ENCODE measurements at regions not wholly inside any gene's neighbourhood (a gene's known extent, or its start where the extent isn't known, plus 50 kb on each side); places are given as distances from the start of the nearest gene placed in this dataset.

DNA sequence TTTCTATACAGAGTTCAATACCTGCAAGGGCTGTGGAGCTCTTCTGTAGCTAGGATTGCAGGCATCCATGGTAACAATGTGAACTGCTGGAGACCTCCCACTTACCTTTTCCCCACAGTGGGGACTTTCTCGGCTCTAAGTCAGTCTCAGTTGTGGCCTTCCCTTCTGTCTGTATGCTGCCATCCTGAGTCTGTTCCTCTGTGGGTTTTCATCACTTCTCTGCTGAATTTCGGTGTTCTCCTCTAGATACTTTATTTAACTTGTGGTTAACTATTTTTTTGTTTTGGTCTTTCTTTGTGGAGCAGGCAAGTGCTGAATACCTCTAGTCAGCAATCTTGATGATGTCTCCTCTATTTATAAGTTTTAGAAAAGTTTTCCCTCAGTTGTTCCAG, 647.2 kb upstream of the CDH2 start:
- Histone ChIP-seq H3K9me3 (ENCODE audit: control insufficient read depth, insufficient read depth, low read depth, low read length) (no peaks in the 10 kb centered on the region), H3K79me2 (ENCODE audit: control insufficient read depth, insufficient read depth, low read length) (no peaks in the 10 kb centered on the region), H3K4me3 (replicated peaks in 1 of 4; ENCODE audit: control extremely low read depth in 1 of 4, insufficient read depth in 1 of 4, low read depth in 3 of 4, low read length in 4 of 4) (no peak overlapping the region), H3K9ac (ENCODE audit: insufficient read depth, low read length) (no peak overlapping the region), H3K27ac (ENCODE audit: insufficient read depth, low read length) (no peak overlapping the region), H3K36me3 (ENCODE audit: control insufficient read depth, insufficient read depth, low read length) (no peaks in the 10 kb centered on the region), H2AFZ (ENCODE audit: low read length) (no peak overlapping the region), H3K4me1 (ENCODE audit: control insufficient read depth, extremely low read depth, insufficient read depth, low read length) (no peaks in the 10 kb centered on the region), H3K4me2 (ENCODE audit: extremely low read depth, insufficient read depth, low read length) (no peak overlapping the region), H4K20me1 (ENCODE audit: control insufficient read depth, extremely low read depth, insufficient read depth, low read length) (no peaks in the 10 kb centered on the region), H3K27me3 (ENCODE audit: control insufficient read depth, insufficient read depth, low read length) (no peaks in the 10 kb centered on the region)
- TF ChIP-seq, protein P1, sequence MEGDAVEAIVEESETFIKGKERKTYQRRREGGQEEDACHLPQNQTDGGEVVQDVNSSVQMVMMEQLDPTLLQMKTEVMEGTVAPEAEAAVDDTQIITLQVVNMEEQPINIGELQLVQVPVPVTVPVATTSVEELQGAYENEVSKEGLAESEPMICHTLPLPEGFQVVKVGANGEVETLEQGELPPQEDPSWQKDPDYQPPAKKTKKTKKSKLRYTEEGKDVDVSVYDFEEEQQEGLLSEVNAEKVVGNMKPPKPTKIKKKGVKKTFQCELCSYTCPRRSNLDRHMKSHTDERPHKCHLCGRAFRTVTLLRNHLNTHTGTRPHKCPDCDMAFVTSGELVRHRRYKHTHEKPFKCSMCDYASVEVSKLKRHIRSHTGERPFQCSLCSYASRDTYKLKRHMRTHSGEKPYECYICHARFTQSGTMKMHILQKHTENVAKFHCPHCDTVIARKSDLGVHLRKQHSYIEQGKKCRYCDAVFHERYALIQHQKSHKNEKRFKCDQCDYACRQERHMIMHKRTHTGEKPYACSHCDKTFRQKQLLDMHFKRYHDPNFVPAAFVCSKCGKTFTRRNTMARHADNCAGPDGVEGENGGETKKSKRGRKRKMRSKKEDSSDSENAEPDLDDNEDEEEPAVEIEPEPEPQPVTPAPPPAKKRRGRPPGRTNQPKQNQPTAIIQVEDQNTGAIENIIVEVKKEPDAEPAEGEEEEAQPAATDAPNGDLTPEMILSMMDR (conservative IDR thresholded peaks at IDR 0.05 in 1 of 2, IDR thresholded peaks at IDR 0.05 in 1 of 2; ENCODE audit: low read depth in 1 of 2, low read length in 2 of 2) = no peak
- TF ChIP-seq EZH2 (IDR thresholded peaks at IDR 0.05; ENCODE audit: low read length, missing control alignments) = no peak
- no peak for DNase-seq (ENCODE audit: low read depth in 2 of 2)

DNA sequence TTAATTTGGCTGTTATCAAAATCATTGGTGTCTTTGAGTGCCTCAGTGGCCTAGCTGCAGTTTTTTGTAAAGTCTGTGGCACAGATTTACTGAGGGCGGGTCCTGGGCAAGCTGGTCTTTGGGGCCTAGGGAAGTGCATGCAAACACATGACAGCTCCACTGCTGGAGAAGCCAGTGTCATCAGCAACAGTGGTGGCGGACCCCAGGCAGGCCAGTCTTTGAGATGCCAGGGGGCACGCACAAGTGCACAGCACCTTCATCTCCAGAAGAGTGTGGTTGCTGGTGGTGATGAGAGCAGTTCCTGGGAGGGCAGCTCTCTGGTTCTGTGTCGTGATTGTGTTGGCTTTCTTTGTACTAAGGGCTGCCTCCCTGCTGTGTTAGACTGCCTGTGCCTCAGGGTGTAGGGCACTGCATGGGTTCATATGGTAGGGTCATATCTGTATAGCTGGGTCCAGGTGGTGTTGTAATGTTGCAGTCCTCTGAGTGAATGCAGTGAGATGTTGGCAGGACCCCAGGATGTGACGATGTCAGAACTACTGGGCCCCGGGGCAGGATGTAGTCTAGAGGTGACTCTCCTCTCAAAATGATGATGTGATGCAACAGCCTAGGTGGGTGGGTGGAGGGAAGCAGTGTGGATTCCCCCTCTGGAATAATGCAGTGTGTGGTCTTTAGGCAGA, 646.7 kb upstream of the CDH2 start:
- no peak for DNase-seq (ENCODE audit: low read depth in 2 of 2)

GRCh38 chr18:28820353-28820752, 643.4 kb upstream of the CDH2 start:
- Histone ChIP-seq H3K79me2 (ENCODE audit: control insufficient read depth, insufficient read depth, low read length) (no peaks in the 10 kb centered on the region), H3K27ac (ENCODE audit: insufficient read depth, low read length) (no peak overlapping the region), H3K4me1 (ENCODE audit: control insufficient read depth, extremely low read depth, insufficient read depth, low read length) (no peaks in the 10 kb centered on the region), H3K4me2 (ENCODE audit: extremely low read depth, insufficient read depth, low read length) (no peak overlapping the region), H3K4me3 (replicated peaks in 1 of 4; ENCODE audit: control extremely low read depth in 1 of 4, insufficient read depth in 1 of 4, low read depth in 3 of 4, low read length in 4 of 4) (no peak overlapping the region), H4K20me1 (ENCODE audit: control insufficient read depth, extremely low read depth, insufficient read depth, low read length) (no peaks in the 10 kb centered on the region), H2AFZ (ENCODE audit: low read length) (no peak overlapping the region), H3K36me3 (ENCODE audit: control insufficient read depth, insufficient read depth, low read length) (no peaks in the 10 kb centered on the region), H3K9ac (ENCODE audit: insufficient read depth, low read length) (no peak overlapping the region), H3K9me3 (ENCODE audit: control insufficient read depth, insufficient read depth, low read depth, low read length) (no peaks in the 10 kb centered on the region), H3K27me3 (ENCODE audit: control insufficient read depth, insufficient read depth, low read length) (no peaks in the 10 kb centered on the region)
- TF ChIP-seq, protein P1 (conservative IDR thresholded peaks at IDR 0.05 in 1 of 2, IDR thresholded peaks at IDR 0.05 in 1 of 2; ENCODE audit: low read depth in 1 of 2, low read length in 2 of 2) = no peak
- no peak for TF ChIP-seq EZH2 (IDR thresholded peaks at IDR 0.05; ENCODE audit: low read length, missing control alignments)
- no peak for DNase-seq (ENCODE audit: low read depth in 2 of 2)

More for the DNA sequence above, 646.7 kb upstream of the CDH2 start:
- Histone ChIP-seq H3K79me2 (ENCODE audit: control insufficient read depth, insufficient read depth, low read length) (no peaks in the 10 kb centered on the region), H3K4me1 (ENCODE audit: control insufficient read depth, extremely low read depth, insufficient read depth, low read length) (no peaks in the 10 kb centered on the region), H3K27ac (ENCODE audit: insufficient read depth, low read length) (no peak overlapping the region), H3K9ac (ENCODE audit: insufficient read depth, low read length) (no peak overlapping the region), H4K20me1 (ENCODE audit: control insufficient read depth, extremely low read depth, insufficient read depth, low read length) (no peaks in the 10 kb centered on the region), H3K9me3 (ENCODE audit: control insufficient read depth, insufficient read depth, low read depth, low read length) (no peaks in the 10 kb centered on the region), H3K4me2 (ENCODE audit: extremely low read depth, insufficient read depth, low read length) (no peak overlapping the region), H3K36me3 (ENCODE audit: control insufficient read depth, insufficient read depth, low read length) (no peaks in the 10 kb centered on the region), H3K27me3 (ENCODE audit: control insufficient read depth, insufficient read depth, low read length) (no peaks in the 10 kb centered on the region), H2AFZ (ENCODE audit: low read length) (no peak overlapping the region), H3K4me3 (replicated peaks in 1 of 4; ENCODE audit: control extremely low read depth in 1 of 4, insufficient read depth in 1 of 4, low read depth in 3 of 4, low read length in 4 of 4) (no peak overlapping the region)
- no peak for TF ChIP-seq EZH2 (IDR thresholded peaks at IDR 0.05; ENCODE audit: low read length, missing control alignments)
- TF ChIP-seq, protein P1 (conservative IDR thresholded peaks at IDR 0.05 in 1 of 2, IDR thresholded peaks at IDR 0.05 in 1 of 2; ENCODE audit: low read depth in 1 of 2, low read length in 2 of 2) = no peak

All from fibroblast of lung (primary cell).